ENCODE measurements at regions not wholly inside any gene's neighbourhood (a gene's known extent, or its start where the extent isn't known, plus 50 kb on each side); places are given as distances from the start of the nearest gene placed in this dataset.

DNA sequence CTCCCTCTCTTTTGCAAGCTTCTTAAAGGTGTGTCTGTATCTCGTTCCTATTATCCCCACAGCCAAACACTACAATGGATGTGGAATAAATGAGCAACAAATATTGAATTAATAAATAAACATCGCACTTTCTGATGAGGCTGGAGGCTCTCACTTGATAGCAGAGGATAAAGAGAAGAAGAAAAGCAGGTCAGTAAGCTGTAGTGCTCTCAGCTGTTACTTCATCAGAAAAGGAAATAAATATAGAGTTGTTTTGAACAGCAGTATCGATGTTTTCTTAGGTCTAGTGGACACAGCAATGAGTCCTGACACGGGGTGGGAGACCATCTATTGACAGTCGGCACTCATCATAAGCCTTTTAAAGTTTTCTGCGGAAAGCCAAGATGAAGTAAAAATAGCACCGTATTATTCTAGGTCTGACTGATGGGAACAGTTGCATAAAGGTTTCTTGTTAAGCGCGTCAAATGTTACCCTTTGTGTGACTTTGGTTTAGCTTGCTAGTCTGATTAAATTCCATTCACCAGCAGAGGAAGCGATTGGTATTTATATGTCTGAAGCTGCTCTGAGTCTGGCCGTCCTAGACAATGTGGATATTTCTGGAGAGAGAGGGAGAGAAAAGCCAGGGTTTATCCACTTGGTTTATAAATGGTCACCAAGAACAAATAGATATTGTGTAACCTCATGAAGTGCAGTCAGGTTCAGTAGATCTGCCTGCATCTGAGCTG is 646.1 kb downstream of the CDH11 start:
- intact Hi-C loops (cut with micrococcal nuclease; ENCODE audit: unreplicated experiment) = loop anchor here (10.0 kb wide), 1 partner anchor 391 kb away; no protein-coding TSS in a partner anchor
- peaks cover 42% of the 10 kb centered on the region for H3K4me1 Mint-ChIP-seq (ENCODE audit: low read depth, unreplicated experiment)
- no peak overlapping the region for H3K4me3 ChIP-seq (ENCODE audit: low read depth, low read length)
- H3K27ac Mint-ChIP-seq (ENCODE audit: unreplicated experiment) = peak overlapping the region; percentile 29
- BruUV-seq (replicated peaks) = no TSS peak
- no peaks in the 10 kb centered on the region for H3K36me3 Mint-ChIP-seq (ENCODE audit: insufficient read depth, unreplicated experiment)
- H3K4me1 ChIP-seq = peaks cover 32% of the 10 kb centered on the region
- ChIA-PET POLR2A (no interaction called here), CTCF (no interaction called here)
- H3K27me3 ChIP-seq (replicated peaks; ENCODE audit: control insufficient read depth, insufficient read depth, low read length) = no peaks in the 10 kb centered on the region
- H3K9me3 Mint-ChIP-seq (ENCODE audit: unreplicated experiment) = peaks cover 9% of the 10 kb centered on the region
- H3K27me3 Mint-ChIP-seq (ENCODE audit: insufficient read depth, unreplicated experiment) = no peaks in the 10 kb centered on the region
- H3K36me3 ChIP-seq (ENCODE audit: control insufficient read depth, insufficient read depth, low read length) = no peaks in the 10 kb centered on the region
- no peak for DNase-seq
- TF ChIP-seq, protein P1, sequence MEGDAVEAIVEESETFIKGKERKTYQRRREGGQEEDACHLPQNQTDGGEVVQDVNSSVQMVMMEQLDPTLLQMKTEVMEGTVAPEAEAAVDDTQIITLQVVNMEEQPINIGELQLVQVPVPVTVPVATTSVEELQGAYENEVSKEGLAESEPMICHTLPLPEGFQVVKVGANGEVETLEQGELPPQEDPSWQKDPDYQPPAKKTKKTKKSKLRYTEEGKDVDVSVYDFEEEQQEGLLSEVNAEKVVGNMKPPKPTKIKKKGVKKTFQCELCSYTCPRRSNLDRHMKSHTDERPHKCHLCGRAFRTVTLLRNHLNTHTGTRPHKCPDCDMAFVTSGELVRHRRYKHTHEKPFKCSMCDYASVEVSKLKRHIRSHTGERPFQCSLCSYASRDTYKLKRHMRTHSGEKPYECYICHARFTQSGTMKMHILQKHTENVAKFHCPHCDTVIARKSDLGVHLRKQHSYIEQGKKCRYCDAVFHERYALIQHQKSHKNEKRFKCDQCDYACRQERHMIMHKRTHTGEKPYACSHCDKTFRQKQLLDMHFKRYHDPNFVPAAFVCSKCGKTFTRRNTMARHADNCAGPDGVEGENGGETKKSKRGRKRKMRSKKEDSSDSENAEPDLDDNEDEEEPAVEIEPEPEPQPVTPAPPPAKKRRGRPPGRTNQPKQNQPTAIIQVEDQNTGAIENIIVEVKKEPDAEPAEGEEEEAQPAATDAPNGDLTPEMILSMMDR (IDR thresholded peaks at IDR 0.05; ENCODE audit: insufficient read depth in 1 of 2, low read depth in 1 of 2, low read length in 1 of 2, severe bottlenecking in 1 of 2, unreplicated experiment in 1 of 2) = no peak
- H3K9me3 ChIP-seq = no peaks in the 10 kb centered on the region
- no peak overlapping the region for H3K4me3 Mint-ChIP-seq (ENCODE audit: unreplicated experiment)

DNA sequence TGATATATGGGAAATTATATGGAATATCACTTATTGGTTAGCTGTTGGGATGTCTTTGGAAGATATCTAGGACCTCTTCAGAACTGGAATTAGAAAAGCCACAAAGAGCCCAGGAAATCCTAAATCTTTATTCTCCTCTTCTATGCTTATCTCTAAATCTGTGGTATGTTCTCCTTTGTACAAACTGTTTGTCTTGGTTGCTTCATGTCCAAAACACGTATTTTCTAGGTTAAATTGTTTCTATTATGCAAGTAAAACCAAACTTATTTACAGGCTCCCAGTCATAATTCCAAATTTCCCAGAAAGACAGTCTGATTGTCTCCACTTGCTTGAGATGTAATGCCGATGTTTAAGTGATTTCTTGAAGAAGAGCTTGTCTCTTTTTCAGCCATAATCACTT is 650.9 kb downstream of the CDH11 start:
- H3K9me3 ChIP-seq = peaks cover 11% of the 10 kb centered on the region; the same call in 1 of the 2 replicates
- H3K27me3 Mint-ChIP-seq (ENCODE audit: insufficient read depth, unreplicated experiment) = no peaks in the 10 kb centered on the region
- H3K36me3 Mint-ChIP-seq (ENCODE audit: insufficient read depth, unreplicated experiment) = no peaks in the 10 kb centered on the region
- peaks cover 18% of the 10 kb centered on the region for H3K4me1 Mint-ChIP-seq (ENCODE audit: low read depth, unreplicated experiment)
- no peak overlapping the region for H3K4me3 ChIP-seq (ENCODE audit: low read depth, low read length)
- H3K27ac Mint-ChIP-seq (ENCODE audit: unreplicated experiment) = peak overlapping the region; percentile 2
- H3K27me3 ChIP-seq (replicated peaks; ENCODE audit: control insufficient read depth, insufficient read depth, low read length) = no peaks in the 10 kb centered on the region
- ChIA-PET CTCF (no interaction called here), POLR2A (no interaction called here)
- peaks cover 8% of the 10 kb centered on the region for H3K9me3 Mint-ChIP-seq (ENCODE audit: unreplicated experiment)
- H3K4me1 ChIP-seq = no peaks in the 10 kb centered on the region; the same call in 1 of the 2 replicates
- no TSS peak for BruUV-seq (replicated peaks)
- H3K4me3 Mint-ChIP-seq (ENCODE audit: unreplicated experiment) = no peak overlapping the region
- no peak for DNase-seq
- TF ChIP-seq, protein P1 (IDR thresholded peaks at IDR 0.05; ENCODE audit: insufficient read depth in 1 of 2, low read depth in 1 of 2, low read length in 1 of 2, severe bottlenecking in 1 of 2, unreplicated experiment in 1 of 2) = no peak
- H3K36me3 ChIP-seq (ENCODE audit: control insufficient read depth, insufficient read depth, low read length) = no peaks in the 10 kb centered on the region
- intact Hi-C loops (cut with micrococcal nuclease; ENCODE audit: unreplicated experiment) = loop anchor here (10.0 kb wide), 1 partner anchor 386 kb away; no protein-coding TSS in a partner anchor

DNA sequence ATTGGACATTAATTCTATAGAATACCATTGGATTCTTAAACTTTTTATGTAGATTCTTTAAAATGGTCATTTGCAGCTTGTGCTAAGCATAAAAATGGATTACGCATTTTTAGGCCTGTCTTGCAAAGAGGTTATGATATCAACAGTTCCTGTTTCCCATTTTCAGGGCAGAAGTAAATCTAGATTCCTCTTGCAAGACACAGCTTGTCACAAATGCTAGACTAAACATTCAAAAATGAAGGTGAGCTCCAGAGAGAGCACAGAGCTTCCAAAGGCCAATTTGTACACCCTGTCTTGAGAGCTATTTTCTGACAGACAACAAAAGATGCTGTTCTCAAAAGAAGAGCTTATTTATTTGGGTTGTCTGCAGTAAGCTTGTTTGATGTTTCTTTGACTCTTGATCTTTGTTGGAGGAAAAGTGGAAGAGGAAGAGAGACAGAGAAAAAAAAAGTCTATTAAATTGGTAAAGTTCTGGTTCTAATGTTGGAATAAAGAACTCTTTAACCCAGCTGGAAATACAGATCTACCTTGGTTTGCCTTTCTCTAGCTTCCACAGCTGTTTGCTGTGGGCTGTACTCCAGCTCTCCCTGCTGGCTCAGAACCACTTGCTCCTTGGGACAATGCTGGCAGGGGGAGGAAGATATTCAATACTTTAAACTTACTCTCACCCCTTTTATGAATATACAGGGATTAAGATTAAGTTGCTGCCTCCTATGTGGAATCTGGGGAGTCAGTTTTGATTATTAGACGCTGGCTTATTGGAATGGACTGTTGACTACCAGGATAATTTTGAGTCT is 651.8 kb downstream of the CDH11 start:
- H3K27me3 Mint-ChIP-seq (ENCODE audit: insufficient read depth, unreplicated experiment) = no peaks in the 10 kb centered on the region

More for the DNA sequence above, 651.8 kb downstream of the CDH11 start:
- Mint-ChIP-seq H3K4me1 (ENCODE audit: low read depth, unreplicated experiment) (peaks cover 11% of the 10 kb centered on the region), H3K4me3 (ENCODE audit: unreplicated experiment) (no peak overlapping the region), H3K27ac (ENCODE audit: unreplicated experiment) (peak overlapping the region; percentile 2), H3K9me3 (ENCODE audit: unreplicated experiment) (peaks cover 8% of the 10 kb centered on the region), H3K36me3 (ENCODE audit: insufficient read depth, unreplicated experiment) (no peaks in the 10 kb centered on the region)
- peaks cover 14% of the 10 kb centered on the region; the same call in 1 of the 2 replicates for H3K9me3 ChIP-seq
- H3K4me1 ChIP-seq = no peaks in the 10 kb centered on the region; the same call in 1 of the 2 replicates
- CTCF ChIA-PET = interaction anchor here (0.6 kb wide), 1 partner anchor 593 kb away, joined by 3 read pairs; no protein-coding TSS in a partner anchor
- intact Hi-C loops (cut with micrococcal nuclease; ENCODE audit: unreplicated experiment) = loop anchor here (10.0 kb wide), 1 partner anchor 385 kb away; no protein-coding TSS in a partner anchor
- no peaks in the 10 kb centered on the region for H3K36me3 ChIP-seq (ENCODE audit: control insufficient read depth, insufficient read depth, low read length)
- no TSS peak for BruUV-seq (replicated peaks)
- no peaks in the 10 kb centered on the region for H3K27me3 ChIP-seq (replicated peaks; ENCODE audit: control insufficient read depth, insufficient read depth, low read length)
- TF ChIP-seq, protein P1 (IDR thresholded peaks at IDR 0.05; ENCODE audit: insufficient read depth in 1 of 2, low read depth in 1 of 2, low read length in 1 of 2, severe bottlenecking in 1 of 2, unreplicated experiment in 1 of 2) = peak in 1 of 2 experiments; percentile 45
- no peak for DNase-seq
- POLR2A ChIA-PET = interaction anchor here (0.6 kb wide), 1 partner anchor 163 kb away, joined by 3 read pairs; no protein-coding TSS in a partner anchor
- H3K4me3 ChIP-seq (ENCODE audit: low read depth, low read length) = no peak overlapping the region
